Caco-2 (cell line): ENCODE measurements at regions not wholly inside any gene's neighbourhood (a gene's known extent, or its start where the extent isn't known, plus 50 kb on each side); places are given as distances from the start of the nearest gene placed in this dataset.
"Not testable (repeated sequence)": the region's sequence is repeated elsewhere in the genome, so short reads cannot be mapped to it uniquely, and the experiment has no call there.

Experiments used
- BruUV-seq: library from RNA; stranded (reverse); fragments of 400-500 nt; replicated peaks from 2 replicates; lab custom pipeline; 2021; lab: Mats Ljungman, UMichigan
- CTCF ChIA-PET: fragments of 300-600 bp; sonication (Branson Sonifier 250); formaldehyde crosslinking; loops from one replicate; lab custom pipeline; 2022; ENCODE audit warnings: antibody characterized with exemption; lab: Charles Lee
- POLR2A ChIA-PET: fragments of 300-600 bp; sonication (Branson Sonifier 250); formaldehyde crosslinking; loops from one replicate; lab custom pipeline; 2022; ENCODE audit warnings: antibody characterized with exemption; lab: Charles Lee
- DNase-seq, 2 experiments: peaks; one replicate each; pipeline versions ENCODE4 v3.0.0 to v3.0.0-alpha.2; 2020 to 2022
- H3K27me3 ChIP-seq: replicated peaks from 2 replicates; pipeline ENCODE4 v1.6.0; 2011; ENCODE audit warnings: low read length; ENCODE audit not compliant: control insufficient read depth, insufficient read depth
- H3K36me3 ChIP-seq: 2 replicates; pipeline ENCODE4 v1.5.1; 2011; ENCODE audit warnings: low read length; ENCODE audit not compliant: control insufficient read depth, insufficient read depth
- H3K4me1 ChIP-seq: fragments of 250-450 bp; sonication (Bioruptor Pico); 2 replicates; pipeline ENCODE4 v1.5.1; 2020; ENCODE audit warnings: mild to moderate bottlenecking
- H3K4me3 ChIP-seq: 2 replicates; pipeline ENCODE4 v1.5.1; 2011; ENCODE audit warnings: low read depth, mild to moderate bottlenecking, control low read depth, low read length
- H3K9me3 ChIP-seq: fragments of 250-450 bp; sonication (Bioruptor Pico); 2 replicates; pipeline ENCODE4 v1.5.1; 2020; ENCODE audit warnings: mild to moderate bottlenecking, moderate library complexity
- H3K27ac Mint-ChIP-seq: one replicate; pipeline ENCODE4 v1.8.0; 2022; ENCODE audit warnings: mixed read lengths; ENCODE audit not compliant: unreplicated experiment
- H3K27me3 Mint-ChIP-seq: one replicate; pipeline ENCODE4 v1.8.0; 2022; ENCODE audit warnings: mixed read lengths; ENCODE audit not compliant: insufficient read depth, unreplicated experiment
- H3K36me3 Mint-ChIP-seq: one replicate; pipeline ENCODE4 v1.8.0; 2022; ENCODE audit warnings: mild to moderate bottlenecking, mixed read lengths; ENCODE audit not compliant: insufficient read depth, unreplicated experiment
- H3K4me1 Mint-ChIP-seq: one replicate; pipeline ENCODE4 v1.8.0; 2022; ENCODE audit warnings: low read depth, mixed read lengths; ENCODE audit not compliant: unreplicated experiment
- H3K4me3 Mint-ChIP-seq: one replicate; pipeline ENCODE4 v1.8.0; 2022; ENCODE audit warnings: mild to moderate bottlenecking, moderate library complexity, mixed read lengths; ENCODE audit not compliant: unreplicated experiment
- H3K9me3 Mint-ChIP-seq: one replicate; pipeline ENCODE4 v1.8.0; 2022; ENCODE audit warnings: mixed read lengths; ENCODE audit not compliant: unreplicated experiment
- intact Hi-C: fragments of 100-400 bp; cut with micrococcal nuclease; formaldehyde crosslinking; loops from one replicate; pipeline ENCODE4 v1.10.0; 2022; ENCODE audit not compliant: unreplicated experiment
- TF ChIP-seq, protein P1 (sequence below), 2 experiments: fragments of 200-600 bp in 1 of 2; IDR thresholded peaks; 1 replicate in 1 of 2; 2 replicates in 1 of 2; pipeline versions ENCODE4 v1.5.1 to v1.8.0; 2011 to 2022; ENCODE audit warnings: antibody characterized with exemption in 1 of 2, control low read depth in 1 of 2, inconsistent platforms in 1 of 2, low read depth in 1 of 2, low read length in 1 of 2, mild to moderate bottlenecking in 1 of 2, moderate library complexity in 1 of 2; ENCODE audit not compliant: insufficient read depth in 1 of 2, severe bottlenecking in 1 of 2, unreplicated experiment in 1 of 2

DNA sequence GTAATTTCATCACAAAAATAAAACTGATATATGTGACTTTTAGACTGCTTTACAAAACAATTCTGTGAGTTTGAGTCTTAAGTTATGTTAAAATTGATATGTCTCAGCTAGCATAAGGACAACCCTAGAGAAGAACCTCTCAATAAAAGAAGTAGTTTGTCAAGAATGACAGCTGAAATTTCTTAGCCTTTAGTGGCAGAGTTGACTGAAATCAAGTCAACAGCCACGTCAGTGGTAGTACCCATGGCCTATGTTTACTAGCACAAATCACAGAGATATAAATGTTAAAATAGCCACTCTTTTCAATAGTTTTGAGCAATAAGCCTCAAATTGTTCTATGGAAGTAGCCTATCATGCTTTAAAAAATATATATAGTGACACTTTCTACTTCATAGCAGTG, 138.9 kb upstream of the FERD3L start:
- Mint-ChIP-seq H3K27ac (no peak overlapping the region), H3K4me3 (no peak overlapping the region), H3K36me3 (no peaks in the 10 kb centered on the region), H3K27me3 (no peaks in the 10 kb centered on the region), H3K4me1 (no peaks in the 10 kb centered on the region), H3K9me3 (no peaks in the 10 kb centered on the region)
- ChIA-PET POLR2A (no interaction called here), CTCF (no interaction called here)
- H3K4me1 ChIP-seq: no peaks in the 10 kb centered on the region
- TF ChIP-seq, protein P1, sequence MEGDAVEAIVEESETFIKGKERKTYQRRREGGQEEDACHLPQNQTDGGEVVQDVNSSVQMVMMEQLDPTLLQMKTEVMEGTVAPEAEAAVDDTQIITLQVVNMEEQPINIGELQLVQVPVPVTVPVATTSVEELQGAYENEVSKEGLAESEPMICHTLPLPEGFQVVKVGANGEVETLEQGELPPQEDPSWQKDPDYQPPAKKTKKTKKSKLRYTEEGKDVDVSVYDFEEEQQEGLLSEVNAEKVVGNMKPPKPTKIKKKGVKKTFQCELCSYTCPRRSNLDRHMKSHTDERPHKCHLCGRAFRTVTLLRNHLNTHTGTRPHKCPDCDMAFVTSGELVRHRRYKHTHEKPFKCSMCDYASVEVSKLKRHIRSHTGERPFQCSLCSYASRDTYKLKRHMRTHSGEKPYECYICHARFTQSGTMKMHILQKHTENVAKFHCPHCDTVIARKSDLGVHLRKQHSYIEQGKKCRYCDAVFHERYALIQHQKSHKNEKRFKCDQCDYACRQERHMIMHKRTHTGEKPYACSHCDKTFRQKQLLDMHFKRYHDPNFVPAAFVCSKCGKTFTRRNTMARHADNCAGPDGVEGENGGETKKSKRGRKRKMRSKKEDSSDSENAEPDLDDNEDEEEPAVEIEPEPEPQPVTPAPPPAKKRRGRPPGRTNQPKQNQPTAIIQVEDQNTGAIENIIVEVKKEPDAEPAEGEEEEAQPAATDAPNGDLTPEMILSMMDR (IDR thresholded peaks at IDR 0.05; ENCODE audit: insufficient read depth in 1 of 2, low read depth in 1 of 2, low read length in 1 of 2, severe bottlenecking in 1 of 2, unreplicated experiment in 1 of 2): no peak
- no peaks in the 10 kb centered on the region for H3K27me3 ChIP-seq
- intact Hi-C loops: no loop called here
- no peak for DNase-seq
- no peaks in the 10 kb centered on the region for H3K36me3 ChIP-seq
- H3K4me3 ChIP-seq: no peak overlapping the region
- no peaks in the 10 kb centered on the region for H3K9me3 ChIP-seq
- BruUV-seq: no TSS peak

DNA sequence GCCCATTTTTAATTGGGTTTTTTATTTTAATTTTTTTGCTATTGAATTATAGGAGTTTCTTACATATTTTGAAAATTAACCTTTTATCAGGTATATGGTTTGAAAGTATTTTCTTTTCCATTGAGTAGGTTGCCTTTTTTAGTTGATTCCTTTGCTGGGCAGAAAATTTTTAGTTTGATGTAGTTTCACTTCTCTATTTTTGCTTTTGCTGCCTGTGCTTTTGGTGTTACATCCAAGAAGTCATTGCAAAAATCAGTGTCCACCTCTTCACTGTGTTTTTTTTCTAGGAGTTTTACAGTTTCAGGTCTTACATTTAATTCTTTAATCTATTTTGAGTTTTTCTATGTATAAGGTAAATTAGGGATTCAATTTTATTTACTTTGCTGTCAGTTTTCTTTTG, 129.8 kb upstream of the FERD3L start:
- no peaks in the 10 kb centered on the region; the same call in 1 of the 2 replicates for H3K27me3 ChIP-seq
- Mint-ChIP-seq H3K4me1 (no peaks in the 10 kb centered on the region), H3K27me3 (no peaks in the 10 kb centered on the region), H3K27ac (no peak overlapping the region), H3K4me3 (no peak overlapping the region), H3K36me3 (no peaks in the 10 kb centered on the region), H3K9me3 (peaks cover 9% of the 10 kb centered on the region)
- no peaks in the 10 kb centered on the region for H3K4me1 ChIP-seq
- no TSS peak for BruUV-seq
- CTCF ChIA-PET: no interaction called here
- no peak overlapping the region for H3K4me3 ChIP-seq
- TF ChIP-seq, protein P1 (IDR thresholded peaks at IDR 0.05; ENCODE audit: insufficient read depth in 1 of 2, low read depth in 1 of 2, low read length in 1 of 2, severe bottlenecking in 1 of 2, unreplicated experiment in 1 of 2): no peak
- intact Hi-C loops: no loop called here
- POLR2A ChIA-PET: no interaction called here
- no peaks in the 10 kb centered on the region for H3K9me3 ChIP-seq
- no peak for DNase-seq
- no peaks in the 10 kb centered on the region for H3K36me3 ChIP-seq

DNA sequence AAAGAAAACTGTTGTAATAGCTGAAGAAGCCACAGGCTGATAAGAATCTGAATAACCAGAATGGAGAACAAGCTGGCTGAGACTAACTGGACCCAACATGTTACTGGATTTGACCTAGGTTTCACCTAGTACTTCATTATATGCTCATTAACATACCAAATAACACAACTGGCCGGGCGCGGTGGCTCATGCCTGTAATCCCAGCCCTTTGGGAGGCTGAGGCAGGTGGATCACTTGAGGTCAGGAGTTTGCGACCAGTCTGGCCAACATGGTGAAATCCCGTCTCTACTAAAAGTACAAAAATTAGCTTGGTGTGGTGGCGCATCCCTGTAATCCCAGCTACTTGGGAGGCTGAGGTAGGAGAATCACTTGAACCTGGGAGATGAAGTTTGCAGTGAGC, 127.1 kb upstream of the FERD3L start:
- H3K27me3 ChIP-seq, H3K4me1 ChIP-seq, H3K36me3 Mint-ChIP-seq, H3K4me3 ChIP-seq, H3K9me3 ChIP-seq, CTCF ChIA-PET, H3K36me3 ChIP-seq, H3K4me1 Mint-ChIP-seq, POLR2A ChIA-PET, H3K27ac Mint-ChIP-seq, H3K4me3 Mint-ChIP-seq, DNase-seq, H3K27me3 Mint-ChIP-seq, BruUV-seq, intact Hi-C loops, H3K9me3 Mint-ChIP-seq: not testable (repeated sequence)

DNA sequence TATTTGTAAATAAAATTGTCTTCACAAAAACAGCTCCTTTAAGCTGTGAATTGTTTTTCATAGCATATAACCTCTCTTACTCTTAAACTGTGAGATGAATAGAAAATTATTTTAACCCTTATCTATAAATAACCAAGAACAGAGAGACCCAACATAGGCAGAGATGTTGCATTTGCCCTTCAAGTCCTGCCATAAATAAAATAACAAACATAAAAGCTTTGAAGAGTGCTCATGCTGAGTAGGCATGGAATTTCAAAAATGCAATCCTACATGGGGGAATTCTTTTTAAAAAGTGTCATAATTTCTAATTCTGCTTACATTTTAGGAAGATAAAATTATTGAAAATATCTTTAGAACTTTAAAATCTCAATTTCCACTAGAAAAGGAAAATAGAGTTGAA, 124.1 kb upstream of the FERD3L start:
- no TSS peak for BruUV-seq
- no peaks in the 10 kb centered on the region for H3K36me3 Mint-ChIP-seq

More for the DNA sequence above, 124.1 kb upstream of the FERD3L start:
- TF ChIP-seq, protein P1 (IDR thresholded peaks at IDR 0.05; ENCODE audit: insufficient read depth in 1 of 2, low read depth in 1 of 2, low read length in 1 of 2, severe bottlenecking in 1 of 2, unreplicated experiment in 1 of 2): no peak
- Mint-ChIP-seq H3K4me1 (no peaks in the 10 kb centered on the region), H3K27ac (no peak overlapping the region), H3K9me3 (no peaks in the 10 kb centered on the region), H3K4me3 (no peak overlapping the region), H3K27me3 (no peaks in the 10 kb centered on the region)
- intact Hi-C loops: no loop called here
- Histone ChIP-seq H3K9me3 (no peaks in the 10 kb centered on the region), H3K27me3 (no peaks in the 10 kb centered on the region; the same call in 1 of the 2 replicates), H3K4me1 (no peaks in the 10 kb centered on the region), H3K4me3 (no peak overlapping the region), H3K36me3 (no peaks in the 10 kb centered on the region)
- ChIA-PET POLR2A (no interaction called here), CTCF (no interaction called here)
- no peak for DNase-seq
